ENCODE measurements at regions not wholly inside any gene's neighbourhood (a gene's known extent, or its start where the extent isn't known, plus 50 kb on each side); places are given as distances from the start of the nearest gene placed in this dataset.

GRCh38 chr13:61350341-61350740, 65.3 kb downstream of the PCDH20 start:
- TF ChIP-seq CTCF (IDR thresholded peaks at IDR 0.05) (no peak), POLR2A (IDR thresholded peaks at IDR 0.05) (no peak)

All from esophagus squamous epithelium (tissue), 4 donors.